Breast epithelium (tissue), 3 donors: ENCODE measurements at regions not wholly inside any gene's neighbourhood (a gene's known extent, or its start where the extent isn't known, plus 50 kb on each side); places are given as distances from the start of the nearest gene placed in this dataset.

Experiments used
- POLR2A ChIP-seq: fragments of 450-650 bp; IDR thresholded peaks from one replicate; pipeline ENCODE4 v1.6.1; 2016; ENCODE audit warnings: antibody characterized with exemption, mild to moderate bottlenecking, moderate library complexity
- TF ChIP-seq, protein P1 (sequence below), 3 donors: fragments of 450-650 bp; IDR thresholded peaks; one replicate each; pipeline ENCODE4 v1.5.1; 2016 to 2017; ENCODE audit warnings: antibody characterized with exemption in 3 of 3, mild to moderate bottlenecking in 3 of 3, moderate library complexity in 3 of 3

DNA sequence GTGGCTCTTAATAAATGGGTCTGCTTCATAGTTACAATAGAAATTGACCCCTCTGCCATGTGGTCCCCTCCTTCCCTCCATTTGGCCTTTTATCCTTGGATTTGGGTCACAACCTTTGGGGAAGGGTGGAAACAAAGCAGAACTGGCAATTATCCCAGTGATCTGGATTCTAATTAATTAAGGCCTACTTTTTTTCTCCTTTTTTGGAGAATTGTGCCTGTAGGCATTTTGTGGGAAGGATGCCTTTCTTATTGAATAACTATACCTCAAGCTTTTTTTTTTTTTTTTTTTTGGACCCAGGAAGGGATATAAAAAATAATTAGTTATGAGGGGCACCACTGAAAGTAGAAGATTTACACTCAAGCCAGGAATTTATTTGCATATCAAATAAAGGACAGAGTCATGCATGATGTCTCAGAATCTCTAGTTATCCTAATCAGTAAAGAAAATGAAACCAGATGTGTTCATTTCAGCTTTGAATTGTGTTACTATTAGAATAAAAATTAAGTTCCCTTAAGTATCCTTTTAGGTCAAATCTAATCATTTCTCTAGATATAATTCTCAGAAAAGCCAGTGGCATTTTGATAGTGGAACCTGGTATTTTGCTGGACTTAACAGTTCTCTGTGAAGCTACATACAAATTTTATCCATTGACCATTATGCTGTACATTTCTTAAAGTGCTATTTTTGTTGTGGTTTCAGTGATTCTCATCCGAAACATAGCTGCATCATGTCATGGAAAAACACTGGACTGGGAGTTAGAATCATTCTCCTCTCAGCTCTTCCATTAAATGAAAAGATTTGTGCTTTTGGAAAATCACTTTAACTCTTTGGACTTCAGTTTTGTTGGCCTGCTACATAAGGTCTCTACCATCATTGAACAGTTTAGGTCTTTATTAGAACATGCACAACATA, 129.3 kb downstream of the KCNRG start:
- no peak for TF ChIP-seq POLR2A
- TF ChIP-seq, protein P1, sequence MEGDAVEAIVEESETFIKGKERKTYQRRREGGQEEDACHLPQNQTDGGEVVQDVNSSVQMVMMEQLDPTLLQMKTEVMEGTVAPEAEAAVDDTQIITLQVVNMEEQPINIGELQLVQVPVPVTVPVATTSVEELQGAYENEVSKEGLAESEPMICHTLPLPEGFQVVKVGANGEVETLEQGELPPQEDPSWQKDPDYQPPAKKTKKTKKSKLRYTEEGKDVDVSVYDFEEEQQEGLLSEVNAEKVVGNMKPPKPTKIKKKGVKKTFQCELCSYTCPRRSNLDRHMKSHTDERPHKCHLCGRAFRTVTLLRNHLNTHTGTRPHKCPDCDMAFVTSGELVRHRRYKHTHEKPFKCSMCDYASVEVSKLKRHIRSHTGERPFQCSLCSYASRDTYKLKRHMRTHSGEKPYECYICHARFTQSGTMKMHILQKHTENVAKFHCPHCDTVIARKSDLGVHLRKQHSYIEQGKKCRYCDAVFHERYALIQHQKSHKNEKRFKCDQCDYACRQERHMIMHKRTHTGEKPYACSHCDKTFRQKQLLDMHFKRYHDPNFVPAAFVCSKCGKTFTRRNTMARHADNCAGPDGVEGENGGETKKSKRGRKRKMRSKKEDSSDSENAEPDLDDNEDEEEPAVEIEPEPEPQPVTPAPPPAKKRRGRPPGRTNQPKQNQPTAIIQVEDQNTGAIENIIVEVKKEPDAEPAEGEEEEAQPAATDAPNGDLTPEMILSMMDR (IDR thresholded peaks at IDR 0.05) = no peak
